ENCODE measurements at regions not wholly inside any gene's neighbourhood (a gene's known extent, or its start where the extent isn't known, plus 50 kb on each side); places are given as distances from the start of the nearest gene placed in this dataset.

DNA sequence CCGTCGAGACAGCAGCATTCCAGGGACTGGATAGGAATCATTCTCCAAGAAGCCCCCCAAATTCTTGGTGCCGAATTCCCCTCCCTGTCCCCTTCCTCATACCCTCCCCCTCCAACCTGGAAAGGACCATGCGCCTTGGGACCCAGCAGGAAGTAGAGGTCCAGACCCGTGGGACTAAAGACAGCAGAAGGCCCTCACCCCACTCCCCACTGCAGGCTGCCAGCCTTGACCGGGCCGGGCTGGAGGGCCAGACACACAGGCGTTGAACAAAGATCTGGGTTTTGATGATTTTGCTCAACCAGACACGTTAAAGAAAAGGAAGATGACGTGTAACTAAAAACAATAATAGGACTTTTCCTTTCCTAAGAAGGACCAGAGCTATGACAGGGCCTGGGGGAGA lies 286.5 kb downstream of the NPHP4 start:
- DNase-seq (ENCODE audit: low read depth in 6 of 9, low spot score in 9 of 9): no peak
- Histone ChIP-seq H3K4me1 (ENCODE audit: control insufficient read depth in 2 of 2, insufficient read depth in 2 of 2, low read length in 2 of 2) (no peaks in the 10 kb centered on the region), H3K36me3 (ENCODE audit: control insufficient read depth in 2 of 2, insufficient read depth in 2 of 2, low read length in 1 of 2) (no peaks in the 10 kb centered on the region), H3K9me3 (ENCODE audit: control insufficient read depth in 2 of 2, insufficient read depth in 1 of 2, low read length in 1 of 2) (no peaks in the 10 kb centered on the region), H3K27ac (ENCODE audit: low read depth in 1 of 2, low read length in 1 of 2) (no peak overlapping the region), H3K4me3 (ENCODE audit: low read length in 2 of 2) (no peak overlapping the region), H3K27me3 (ENCODE audit: control insufficient read depth in 2 of 2, insufficient read depth in 1 of 2, low read length in 1 of 2) (no peaks in the 10 kb centered on the region)
- 85% methylated on average over 10 of the region's 10 CpGs for WGBS

DNA sequence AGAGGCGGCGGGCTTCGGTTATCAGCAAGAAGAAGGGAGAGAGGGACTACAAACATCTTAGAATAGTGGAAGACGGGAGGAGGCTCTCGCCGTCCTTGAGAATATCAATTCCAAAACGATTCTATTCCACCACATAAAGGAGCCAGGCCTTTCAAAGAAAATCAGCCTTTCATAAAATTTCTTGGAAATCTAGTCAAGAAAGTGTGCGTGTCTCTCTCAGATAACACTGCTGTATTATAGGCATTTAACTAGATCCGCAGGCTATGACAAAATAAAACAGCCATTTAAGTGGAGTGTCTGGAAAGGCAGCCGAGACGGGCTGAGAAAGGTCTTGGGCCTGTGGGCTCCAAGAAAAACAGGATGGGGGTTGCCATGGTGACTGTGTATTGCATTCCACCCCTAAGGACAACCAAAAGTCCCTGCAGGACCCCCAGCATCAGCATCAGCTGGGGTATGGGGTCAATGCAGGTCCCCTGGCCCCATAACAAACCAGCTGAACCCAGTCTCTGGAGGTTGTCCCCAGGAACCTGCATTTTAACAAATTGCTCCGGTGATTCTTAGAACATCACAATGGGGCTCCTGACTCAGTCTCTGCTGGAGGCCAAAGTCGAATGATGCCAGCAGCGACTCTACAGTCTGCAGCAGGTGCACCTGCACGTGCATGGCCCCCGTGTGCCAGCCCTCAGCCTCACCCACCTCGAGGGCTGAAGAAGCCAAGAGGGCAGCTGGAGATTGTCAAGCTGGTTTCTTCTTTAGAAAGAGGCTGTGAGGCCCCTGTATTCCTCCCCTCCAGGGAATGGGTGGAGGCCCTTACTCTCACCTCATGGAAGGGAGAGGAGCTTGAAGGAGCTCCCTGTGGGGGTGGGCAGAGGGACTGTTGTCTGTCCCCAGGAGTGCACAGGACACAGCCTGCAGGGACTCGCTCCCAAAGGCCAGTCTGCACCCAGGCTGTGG lies 287.4 kb downstream of the NPHP4 start:
- no peaks in the 10 kb centered on the region for H3K9me3 ChIP-seq (ENCODE audit: control insufficient read depth in 2 of 2, insufficient read depth in 1 of 2, low read length in 1 of 2)
- DNase-seq (ENCODE audit: low read depth in 6 of 9, low spot score in 9 of 9): no peak
- H3K4me3 ChIP-seq (ENCODE audit: low read length in 2 of 2): no peak overlapping the region
- no peaks in the 10 kb centered on the region for H3K27me3 ChIP-seq (ENCODE audit: control insufficient read depth in 2 of 2, insufficient read depth in 1 of 2, low read length in 1 of 2)
- no peaks in the 10 kb centered on the region for H3K4me1 ChIP-seq (ENCODE audit: control insufficient read depth in 2 of 2, insufficient read depth in 2 of 2, low read length in 2 of 2)
- 89% methylated on average over 18 of the region's 18 CpGs for WGBS
- H3K36me3 ChIP-seq (ENCODE audit: control insufficient read depth in 2 of 2, insufficient read depth in 2 of 2, low read length in 1 of 2): no peaks in the 10 kb centered on the region
- no peak overlapping the region for H3K27ac ChIP-seq (ENCODE audit: low read depth in 1 of 2, low read length in 1 of 2)

DNA sequence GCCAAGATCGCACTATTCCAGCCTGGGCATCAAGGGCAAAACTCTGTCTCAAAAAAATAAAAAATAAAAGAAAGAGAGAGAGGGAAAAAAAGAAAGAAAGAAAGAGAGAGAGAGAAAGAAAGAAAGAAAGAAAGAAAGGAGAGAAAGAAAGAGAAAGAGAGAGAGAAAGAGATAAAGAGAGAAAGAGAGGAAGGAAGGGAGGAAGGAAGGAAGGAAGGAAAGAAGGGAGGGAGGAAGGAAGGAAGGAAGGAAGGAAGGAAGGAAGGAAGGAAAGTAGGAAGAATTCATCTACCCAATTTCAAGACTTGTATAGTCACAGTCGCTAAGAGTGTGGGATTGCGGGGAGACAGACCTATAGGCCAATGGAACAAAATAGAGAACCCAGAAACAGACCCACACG lies 290.6 kb downstream of the NPHP4 start:
- Histone ChIP-seq H3K27me3 (ENCODE audit: control insufficient read depth in 2 of 2, insufficient read depth in 1 of 2, low read length in 1 of 2) (no peaks in the 10 kb centered on the region), H3K36me3 (ENCODE audit: control insufficient read depth in 2 of 2, insufficient read depth in 2 of 2, low read length in 1 of 2) (no peaks in the 10 kb centered on the region), H3K27ac (ENCODE audit: low read depth in 1 of 2, low read length in 1 of 2) (no peak overlapping the region), H3K9me3 (ENCODE audit: control insufficient read depth in 2 of 2, insufficient read depth in 1 of 2, low read length in 1 of 2) (no peaks in the 10 kb centered on the region), H3K4me3 (ENCODE audit: low read length in 2 of 2) (no peak overlapping the region), H3K4me1 (ENCODE audit: control insufficient read depth in 2 of 2, insufficient read depth in 2 of 2, low read length in 2 of 2) (no peaks in the 10 kb centered on the region)
- WGBS: 86% methylated on average over 4 of the region's 4 CpGs
- DNase-seq (ENCODE audit: low read depth in 6 of 9, low spot score in 9 of 9): no peak

DNA sequence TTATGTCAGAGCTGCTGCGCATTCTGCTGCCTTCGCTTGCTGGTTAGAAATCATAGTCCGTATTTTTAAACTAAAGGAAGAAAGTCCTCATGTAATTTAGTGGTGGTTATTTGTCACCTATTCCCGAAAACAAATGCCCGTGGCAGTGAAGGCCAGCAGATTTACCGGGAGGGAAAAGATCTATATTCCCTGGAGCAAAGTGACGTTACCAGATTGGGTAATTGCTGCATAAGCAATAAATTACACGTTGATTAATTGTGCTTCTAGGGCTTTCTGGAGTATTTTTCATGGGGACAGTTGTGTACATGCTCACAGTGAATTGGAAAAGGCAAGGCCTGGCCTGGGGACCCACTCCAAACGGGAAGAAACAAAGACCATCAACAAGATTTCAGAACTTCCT lies 298.7 kb downstream of the NPHP4 start:
- Histone ChIP-seq H3K9me3 (ENCODE audit: control insufficient read depth in 2 of 2, insufficient read depth in 1 of 2, low read length in 1 of 2) (no peaks in the 10 kb centered on the region), H3K27ac (ENCODE audit: low read depth in 1 of 2, low read length in 1 of 2) (no peak overlapping the region), H3K27me3 (ENCODE audit: control insufficient read depth in 2 of 2, insufficient read depth in 1 of 2, low read length in 1 of 2) (no peaks in the 10 kb centered on the region), H3K4me1 (ENCODE audit: control insufficient read depth in 2 of 2, insufficient read depth in 2 of 2, low read length in 2 of 2) (no peaks in the 10 kb centered on the region), H3K4me3 (ENCODE audit: low read length in 2 of 2) (no peak overlapping the region), H3K36me3 (ENCODE audit: control insufficient read depth in 2 of 2, insufficient read depth in 2 of 2, low read length in 1 of 2) (no peaks in the 10 kb centered on the region)
- 91% methylated on average over 9 of the region's 9 CpGs for WGBS
- DNase-seq (ENCODE audit: low read depth in 6 of 9, low spot score in 9 of 9): no peak

DNA sequence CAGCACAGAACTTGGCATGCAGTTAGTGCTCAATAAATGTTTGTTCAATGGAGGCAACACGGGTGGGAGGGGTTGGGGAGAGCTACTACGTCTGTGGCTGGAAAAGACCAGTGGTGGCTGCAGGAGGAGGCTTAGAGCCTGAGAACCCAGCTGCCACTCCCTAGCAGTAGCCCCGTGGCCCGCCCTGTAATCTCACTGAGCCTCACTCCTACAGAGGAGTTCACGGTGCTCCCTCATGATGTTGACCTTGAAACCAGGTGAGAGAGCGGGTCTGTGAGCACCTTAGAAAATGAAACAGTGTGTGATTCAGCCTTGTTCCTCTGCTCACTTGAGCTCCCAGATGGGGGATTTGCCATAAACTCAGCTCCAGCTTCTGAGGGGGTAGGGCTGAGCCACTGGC lies 299.6 kb downstream of the NPHP4 start:
- Histone ChIP-seq H3K27me3 (ENCODE audit: control insufficient read depth in 2 of 2, insufficient read depth in 1 of 2, low read length in 1 of 2) (no peaks in the 10 kb centered on the region), H3K4me3 (ENCODE audit: low read length in 2 of 2) (no peak overlapping the region), H3K36me3 (ENCODE audit: control insufficient read depth in 2 of 2, insufficient read depth in 2 of 2, low read length in 1 of 2) (no peaks in the 10 kb centered on the region), H3K27ac (ENCODE audit: low read depth in 1 of 2, low read length in 1 of 2) (no peak overlapping the region), H3K4me1 (ENCODE audit: control insufficient read depth in 2 of 2, insufficient read depth in 2 of 2, low read length in 2 of 2) (no peaks in the 10 kb centered on the region), H3K9me3 (ENCODE audit: control insufficient read depth in 2 of 2, insufficient read depth in 1 of 2, low read length in 1 of 2) (no peaks in the 10 kb centered on the region)
- WGBS: 90% methylated on average over 6 of the region's 6 CpGs
- DNase-seq (ENCODE audit: low read depth in 6 of 9, low spot score in 9 of 9): no peak

DNA sequence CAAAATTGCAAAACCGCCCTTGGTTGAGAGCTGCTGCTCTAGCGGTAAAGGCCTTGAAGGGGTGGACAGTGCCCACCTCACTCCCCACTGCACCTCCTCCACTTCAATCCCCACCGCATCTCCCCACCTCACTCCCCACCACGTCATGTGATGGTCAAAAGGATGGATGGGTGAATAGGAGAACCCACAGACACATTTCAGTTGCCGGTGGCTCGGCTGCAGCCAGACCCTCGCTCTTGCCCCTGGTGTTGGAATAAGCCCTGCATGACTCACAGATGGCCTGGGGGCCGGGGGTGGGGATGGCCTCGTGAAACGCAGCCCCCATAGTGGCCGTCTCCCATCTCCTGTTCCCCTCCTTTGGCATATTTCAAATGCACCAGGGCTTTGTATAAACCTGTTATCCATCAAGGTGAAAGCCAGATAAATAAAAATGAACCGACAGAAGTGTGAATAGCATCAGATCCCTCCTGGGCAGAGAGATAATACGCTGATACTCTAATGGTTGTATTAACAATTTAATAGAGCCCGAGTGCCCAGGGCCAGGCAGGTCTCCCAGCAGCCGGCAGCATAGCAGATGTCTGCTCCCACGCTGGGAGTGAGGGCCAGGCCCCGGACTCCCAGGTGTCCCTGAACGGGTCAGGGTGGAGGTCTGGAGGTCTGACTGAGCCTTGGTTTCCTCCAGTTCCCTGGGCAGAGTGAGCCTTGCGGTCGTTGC lies 300.3 kb downstream of the NPHP4 start:
- H3K27me3 ChIP-seq (ENCODE audit: control insufficient read depth in 2 of 2, insufficient read depth in 1 of 2, low read length in 1 of 2): no peaks in the 10 kb centered on the region
- no peaks in the 10 kb centered on the region for H3K9me3 ChIP-seq (ENCODE audit: control insufficient read depth in 2 of 2, insufficient read depth in 1 of 2, low read length in 1 of 2)
- 85% methylated on average over 20 of the region's 20 CpGs for WGBS
- no peaks in the 10 kb centered on the region for H3K36me3 ChIP-seq (ENCODE audit: control insufficient read depth in 2 of 2, insufficient read depth in 2 of 2, low read length in 1 of 2)
- no peak for DNase-seq (ENCODE audit: low read depth in 6 of 9, low spot score in 9 of 9)
- no peak overlapping the region for H3K27ac ChIP-seq (ENCODE audit: low read depth in 1 of 2, low read length in 1 of 2)
- no peaks in the 10 kb centered on the region for H3K4me1 ChIP-seq (ENCODE audit: control insufficient read depth in 2 of 2, insufficient read depth in 2 of 2, low read length in 2 of 2)
- no peak overlapping the region for H3K4me3 ChIP-seq (ENCODE audit: low read length in 2 of 2)

DNA sequence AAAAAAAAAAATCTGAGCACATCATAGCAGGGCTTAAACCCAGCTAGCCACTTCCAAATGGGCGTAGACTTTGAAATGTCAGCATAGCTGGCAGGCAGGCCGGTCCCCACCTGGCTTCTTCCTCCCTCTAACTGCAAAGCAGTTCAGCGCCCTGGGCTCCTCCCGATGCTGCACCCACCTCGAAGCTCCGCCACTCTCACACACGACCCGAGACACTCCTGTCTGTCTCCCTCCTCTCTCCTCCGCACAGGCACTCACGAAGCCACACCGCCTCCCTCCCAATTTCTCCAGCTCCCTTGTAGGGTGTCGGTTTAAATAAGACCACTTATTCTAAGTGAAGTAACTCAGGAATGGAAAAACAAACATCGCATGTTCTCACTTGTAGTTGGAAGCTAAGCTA lies 301.3 kb downstream of the NPHP4 start:
- Histone ChIP-seq H3K27ac (ENCODE audit: low read depth in 1 of 2, low read length in 1 of 2) (no peak overlapping the region), H3K9me3 (ENCODE audit: control insufficient read depth in 2 of 2, insufficient read depth in 1 of 2, low read length in 1 of 2) (no peaks in the 10 kb centered on the region), H3K27me3 (ENCODE audit: control insufficient read depth in 2 of 2, insufficient read depth in 1 of 2, low read length in 1 of 2) (no peaks in the 10 kb centered on the region), H3K36me3 (ENCODE audit: control insufficient read depth in 2 of 2, insufficient read depth in 2 of 2, low read length in 1 of 2) (no peaks in the 10 kb centered on the region), H3K4me1 (ENCODE audit: control insufficient read depth in 2 of 2, insufficient read depth in 2 of 2, low read length in 2 of 2) (no peaks in the 10 kb centered on the region), H3K4me3 (ENCODE audit: low read length in 2 of 2) (no peak overlapping the region)
- WGBS: 72% methylated on average over 13 of the region's 13 CpGs
- no peak for DNase-seq (ENCODE audit: low read depth in 6 of 9, low spot score in 9 of 9)

DNA sequence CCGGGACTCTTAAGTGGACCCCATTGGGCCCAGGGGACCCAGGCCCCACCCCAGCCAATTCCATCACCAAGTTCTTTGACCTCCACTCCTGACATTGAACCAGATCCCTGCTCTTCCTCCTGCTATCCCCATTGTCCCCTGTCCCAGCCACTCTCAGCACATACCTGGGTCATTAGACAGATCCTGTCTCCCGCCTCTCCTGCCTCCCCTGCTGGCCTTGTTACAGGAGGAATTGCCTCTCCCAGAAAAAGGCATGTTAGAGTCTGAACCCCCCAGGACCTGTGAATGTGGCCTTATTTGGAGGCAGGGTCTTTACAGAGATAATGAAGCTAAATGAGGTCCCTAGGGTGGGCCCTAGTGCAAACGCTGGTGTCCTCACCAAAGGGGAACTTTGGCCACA lies 301.9 kb downstream of the NPHP4 start:
- Histone ChIP-seq H3K4me3 (ENCODE audit: low read length in 2 of 2) (no peak overlapping the region), H3K36me3 (ENCODE audit: control insufficient read depth in 2 of 2, insufficient read depth in 2 of 2, low read length in 1 of 2) (no peaks in the 10 kb centered on the region), H3K27ac (ENCODE audit: low read depth in 1 of 2, low read length in 1 of 2) (no peak overlapping the region), H3K27me3 (ENCODE audit: control insufficient read depth in 2 of 2, insufficient read depth in 1 of 2, low read length in 1 of 2) (no peaks in the 10 kb centered on the region), H3K9me3 (ENCODE audit: control insufficient read depth in 2 of 2, insufficient read depth in 1 of 2, low read length in 1 of 2) (no peaks in the 10 kb centered on the region), H3K4me1 (ENCODE audit: control insufficient read depth in 2 of 2, insufficient read depth in 2 of 2, low read length in 2 of 2) (no peaks in the 10 kb centered on the region)
- DNase-seq (ENCODE audit: low read depth in 6 of 9, low spot score in 9 of 9): no peak
- WGBS: 83% methylated on average over 3 of the region's 3 CpGs

Measured in thymus (tissue), 11 donors.